NCI-H345 treated with DMSO at 0.1 percent for 48 hours (cell line): ENCODE measurements at regions not wholly inside any gene's neighbourhood (a gene's known extent, or its start where the extent isn't known, plus 50 kb on each side); places are given as distances from the start of the nearest gene placed in this dataset.
A peak's percentile ranks its signal among the peaks of the same experiment; 100 is the strongest.
"Not testable (repeated sequence)": the region's sequence is repeated elsewhere in the genome, so short reads cannot be mapped to it uniquely, and the experiment has no call there.

Source experiments
- DNase-seq: peaks from one replicate; lab custom pipeline; 2025; ENCODE audit not compliant: unreplicated experiment; lab: John Stamatoyannopoulos, UW

DNA sequence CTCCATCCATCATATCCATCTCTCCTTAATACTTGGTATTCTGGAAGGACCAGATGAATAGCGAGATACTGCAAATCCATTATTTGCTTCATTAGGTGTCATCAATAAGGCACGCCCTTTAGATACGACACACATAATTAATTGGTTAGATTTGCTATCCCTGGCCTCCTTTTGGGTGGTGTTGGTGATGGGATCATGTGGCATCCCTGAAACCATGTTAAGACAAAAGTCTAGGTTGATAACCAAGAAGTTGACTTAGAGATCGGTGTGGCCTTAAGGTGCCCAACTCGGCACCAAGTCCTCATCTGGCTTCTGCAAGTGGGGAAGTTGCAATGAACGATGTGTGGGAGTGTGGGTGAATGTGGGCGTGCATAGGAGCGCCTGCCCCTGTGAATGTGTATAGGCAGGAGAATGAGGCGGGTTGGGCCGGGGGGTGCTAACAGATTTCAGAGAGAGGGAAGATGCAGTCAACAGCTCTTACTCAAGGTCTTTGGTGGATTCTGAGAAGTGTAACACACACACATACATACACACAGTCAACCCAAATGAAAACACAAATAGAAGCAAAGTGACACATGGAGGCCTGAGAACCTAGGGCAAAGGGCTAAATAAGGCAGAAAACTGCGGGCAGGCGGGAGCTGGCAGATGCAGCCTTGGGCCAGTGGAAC lies 415.7 kb upstream of the ESRRG start:
- DNase-seq = no peak

DNA sequence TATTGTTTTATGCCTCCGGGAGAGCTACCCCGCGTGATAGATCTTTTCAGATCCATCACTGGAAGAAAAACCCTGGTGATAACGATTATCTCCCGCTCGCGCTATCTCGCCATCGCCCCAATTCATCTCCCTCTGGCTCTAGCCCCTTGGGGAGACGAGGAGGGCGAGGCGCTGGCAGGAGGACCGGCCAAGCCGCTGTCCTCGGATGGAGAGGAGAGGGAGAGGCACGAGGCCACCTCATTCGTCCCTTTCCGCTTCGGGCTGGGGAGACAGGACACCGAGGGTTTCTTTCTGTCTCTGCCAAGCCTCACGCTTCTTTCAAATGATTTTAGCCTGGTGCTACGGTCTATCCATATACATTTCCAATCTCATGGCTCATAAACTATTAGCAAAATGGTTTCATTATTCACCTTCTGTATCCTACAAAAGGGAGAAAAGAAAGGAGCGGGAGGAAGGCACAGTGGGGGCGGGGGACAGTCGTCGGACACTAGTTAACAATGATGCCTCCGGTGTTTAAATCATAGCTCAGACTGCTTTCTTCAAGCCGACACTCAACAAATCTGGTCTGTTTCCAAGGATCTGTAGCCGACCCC lies 415.0 kb upstream of the ESRRG start:
- DNase-seq = no peak

DNA sequence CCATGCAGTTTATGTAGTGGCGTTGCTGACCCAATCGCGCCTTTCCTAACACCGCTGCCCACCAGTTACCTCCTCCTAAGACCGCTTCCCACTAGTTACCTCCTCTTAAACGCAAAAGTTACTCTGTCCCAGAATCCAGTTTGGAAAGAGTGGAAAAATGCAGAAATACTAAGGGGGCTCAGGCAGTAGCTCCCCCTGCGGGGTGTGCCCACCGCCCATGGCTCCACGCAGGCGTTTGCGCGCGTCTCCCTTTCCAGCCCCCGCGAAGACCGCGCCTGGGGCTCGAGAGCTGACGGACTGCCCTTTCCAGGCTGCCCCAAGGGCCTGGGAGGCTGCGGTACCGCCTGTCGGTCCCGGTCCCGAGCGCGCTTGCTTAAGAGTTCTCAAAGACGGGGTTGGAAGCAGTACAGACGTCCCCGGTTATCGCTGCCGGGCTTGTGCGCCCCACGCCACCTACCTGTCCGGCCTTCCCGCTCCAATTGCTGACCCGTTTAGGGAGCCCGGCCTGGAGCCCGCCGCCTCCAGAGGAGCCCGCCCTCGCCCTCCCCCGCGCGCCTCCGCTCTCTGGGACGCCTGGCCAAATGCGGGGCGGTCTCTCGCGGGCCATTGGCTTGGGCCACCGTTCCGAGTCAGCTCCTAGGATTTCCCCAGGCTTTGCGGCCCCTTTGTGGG lies 414.1 kb upstream of the ESRRG start:
- no peak for DNase-seq

DNA sequence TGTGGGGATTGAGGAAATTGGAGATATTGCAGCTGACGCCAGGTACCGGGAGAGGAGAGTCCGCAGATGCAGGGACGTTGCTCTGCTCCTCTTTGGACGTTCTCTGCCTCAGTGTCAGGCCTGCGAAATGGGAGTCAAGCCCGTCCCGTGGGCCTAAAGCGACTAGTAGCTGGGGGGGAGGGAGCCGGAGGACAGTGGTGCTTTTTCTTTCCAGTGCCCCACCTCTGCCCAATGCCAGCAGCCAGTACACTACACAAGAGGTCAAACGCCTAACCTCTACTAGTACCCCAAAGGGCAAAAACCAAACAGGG lies 413.6 kb upstream of the ESRRG start:
- no peak for DNase-seq

DNA sequence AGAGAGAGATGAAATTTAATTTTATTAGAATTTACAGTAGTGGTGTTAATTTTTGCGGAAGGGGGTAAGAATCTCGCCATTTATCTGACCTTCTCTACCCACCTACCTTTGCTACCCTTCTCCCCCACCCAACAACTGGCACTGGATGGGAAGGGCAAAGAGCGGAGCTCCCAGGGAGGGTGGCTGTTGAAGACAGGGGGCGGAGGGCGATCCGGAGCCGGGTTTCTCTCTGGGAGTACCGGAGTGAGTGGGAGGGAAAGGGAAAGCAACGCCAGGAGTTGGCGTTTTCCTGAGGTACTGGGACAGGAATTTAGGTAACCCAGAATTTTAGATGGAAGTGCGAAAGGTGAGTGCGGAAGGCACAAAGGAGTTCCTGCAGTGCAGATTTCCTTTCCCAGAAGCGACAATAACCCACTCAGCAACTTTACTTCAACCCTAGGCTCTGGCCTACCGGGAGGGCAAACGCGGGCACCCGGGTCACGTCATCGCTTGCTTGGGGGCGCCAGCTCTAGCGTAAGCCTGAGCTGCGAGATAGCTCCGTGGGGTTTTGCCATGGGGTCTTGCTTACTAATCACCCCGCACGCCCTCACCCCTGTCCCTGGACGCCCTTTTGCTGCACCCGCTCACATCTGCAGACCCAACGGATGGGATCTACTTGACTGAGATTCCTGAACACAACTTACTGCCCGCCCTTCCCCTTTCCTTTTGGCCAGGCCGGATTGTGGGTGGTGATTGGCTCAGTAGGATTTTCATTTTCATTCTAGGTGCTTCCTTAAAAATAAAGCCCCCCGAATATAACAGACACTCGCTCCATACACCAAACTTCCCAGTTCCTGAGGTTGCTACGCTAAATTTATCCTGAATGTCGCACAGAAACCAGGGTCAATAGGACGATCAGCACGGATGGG lies 413.0 kb upstream of the ESRRG start:
- DNase-seq = no peak

DNA sequence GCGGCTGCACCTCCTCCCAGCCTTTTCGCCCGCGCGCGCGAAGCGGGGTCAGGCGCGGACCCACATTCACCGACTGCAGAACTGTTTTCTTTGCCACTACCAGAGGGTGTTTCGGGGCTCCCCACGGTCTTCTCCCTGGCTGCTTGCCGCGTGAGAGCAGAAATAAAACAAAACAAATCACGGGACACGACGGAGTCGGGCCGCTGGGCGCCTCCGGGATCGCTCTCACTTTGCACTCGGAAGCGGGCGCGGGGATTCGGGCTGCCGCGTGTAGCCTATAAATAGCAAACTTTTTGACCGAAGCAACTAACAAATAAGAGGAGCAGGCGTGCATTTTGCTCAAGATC lies 412.3 kb upstream of the ESRRG start:
- no peak for DNase-seq

DNA sequence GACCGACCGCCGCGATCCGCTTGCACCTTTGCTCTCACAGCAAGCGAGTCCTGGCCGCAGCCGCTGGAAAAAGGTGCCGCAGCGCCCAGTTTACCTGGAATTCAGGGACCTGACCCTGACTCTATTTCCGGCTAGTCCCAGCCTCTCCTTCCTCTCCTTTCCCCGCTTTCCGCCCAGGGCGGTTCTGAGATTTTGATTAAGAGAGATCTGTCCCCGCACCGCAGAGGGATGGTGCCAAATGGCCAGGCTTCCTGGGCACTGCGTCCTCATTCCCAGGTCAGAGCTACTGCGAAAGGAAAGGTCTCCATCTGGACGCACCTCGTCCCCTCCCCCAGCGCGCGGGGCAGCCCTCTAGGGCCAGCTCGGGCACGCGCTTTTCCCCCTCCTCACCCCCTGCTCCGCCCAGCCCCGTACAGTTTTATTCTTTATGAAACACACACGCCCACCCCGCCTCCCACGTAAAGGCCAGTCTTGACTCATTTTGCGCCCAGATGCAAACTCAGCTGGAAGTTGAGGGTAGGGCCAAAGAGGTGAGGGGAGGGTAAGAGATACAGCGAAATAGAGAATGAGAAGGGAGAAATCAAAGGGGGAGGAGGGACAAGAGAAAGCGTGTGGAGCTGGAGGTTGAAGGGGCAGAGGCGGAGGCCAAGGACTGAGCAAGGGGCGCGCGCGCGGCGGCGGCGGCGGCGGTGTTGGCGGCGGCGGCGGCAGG lies 411.8 kb upstream of the ESRRG start:
- DNase-seq = peak; percentile 9

DNA sequence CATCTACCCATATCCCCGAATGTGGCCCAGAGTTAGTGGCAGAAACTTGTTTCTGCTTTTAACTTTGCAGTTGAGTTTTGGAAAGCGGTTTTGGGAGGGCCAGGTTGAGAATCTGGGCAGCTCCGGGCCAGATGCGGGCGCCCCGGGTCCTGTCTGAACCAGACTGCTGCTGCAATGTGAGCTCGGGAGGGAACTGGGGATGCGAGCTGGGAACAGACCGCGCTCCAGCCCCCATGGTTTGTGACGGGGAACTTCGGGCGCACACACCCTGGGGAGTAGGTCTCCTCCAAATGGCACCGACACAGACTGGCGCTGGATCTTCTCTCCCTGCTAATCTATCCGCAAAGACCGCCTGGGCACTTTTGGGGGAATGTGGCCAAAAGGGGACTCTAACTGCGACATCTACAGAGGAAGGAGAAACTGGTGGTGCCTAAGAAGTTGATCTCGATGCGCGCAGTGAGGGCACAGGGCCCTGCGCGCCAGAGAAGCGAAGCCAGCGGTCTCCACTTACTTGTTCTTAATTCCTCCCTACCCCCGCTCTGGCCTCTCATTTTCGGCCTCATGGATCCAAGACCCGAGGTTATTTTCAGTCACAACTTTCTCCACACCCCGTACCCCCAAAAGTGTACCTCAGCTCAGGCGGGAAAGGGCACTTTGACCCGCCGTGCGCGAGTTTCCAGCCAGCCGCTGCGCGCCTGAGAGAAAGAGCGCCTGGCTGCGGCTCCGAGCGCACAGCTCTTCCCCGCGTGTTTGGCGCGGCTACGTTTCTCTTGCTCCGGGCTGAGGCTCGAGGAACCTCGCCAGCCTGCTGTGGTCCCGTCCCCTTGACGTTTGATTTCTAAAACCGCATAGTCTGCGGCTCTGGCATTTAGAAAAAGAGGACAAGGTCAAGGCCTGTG lies 411.0 kb upstream of the ESRRG start:
- DNase-seq = no peak

DNA sequence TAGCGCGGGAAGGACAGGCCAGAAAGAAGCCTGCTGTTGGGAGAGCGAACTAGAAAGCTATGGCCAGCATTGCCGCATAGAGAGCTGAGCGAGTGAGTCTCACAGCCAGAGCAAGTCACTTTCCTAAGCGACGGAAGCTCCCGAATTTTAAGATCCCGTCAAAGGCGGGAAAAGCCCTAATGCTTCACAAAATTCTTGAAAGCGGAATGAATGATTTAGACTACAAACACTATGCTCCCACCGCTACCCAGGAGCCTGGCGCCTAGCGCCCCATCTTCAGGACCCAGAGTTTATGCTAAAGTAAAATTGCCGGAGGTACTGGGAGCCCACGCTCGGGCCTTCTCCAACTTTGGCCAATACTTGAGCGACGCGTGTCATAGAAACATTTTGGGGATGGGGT lies 409.9 kb upstream of the ESRRG start:
- DNase-seq = no peak

DNA sequence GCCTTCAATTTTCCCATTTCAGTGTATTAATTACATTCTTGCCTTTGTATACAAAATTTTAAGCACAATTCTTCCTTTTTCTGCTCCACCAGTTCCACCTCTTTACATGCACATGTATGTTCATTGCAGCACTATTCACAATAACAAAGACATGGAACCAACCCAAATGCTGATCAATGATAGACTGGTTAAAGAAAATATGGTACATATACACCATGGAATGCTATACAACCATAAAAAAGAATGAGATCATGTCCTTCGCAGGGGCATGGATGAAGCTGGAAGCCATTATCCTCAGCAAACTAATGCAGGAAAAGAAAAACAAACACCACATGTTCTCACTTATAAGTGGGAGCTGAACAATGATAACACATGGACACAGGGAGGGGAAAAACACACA lies 400.1 kb upstream of the ESRRG start:
- not testable (repeated sequence) for DNase-seq

DNA sequence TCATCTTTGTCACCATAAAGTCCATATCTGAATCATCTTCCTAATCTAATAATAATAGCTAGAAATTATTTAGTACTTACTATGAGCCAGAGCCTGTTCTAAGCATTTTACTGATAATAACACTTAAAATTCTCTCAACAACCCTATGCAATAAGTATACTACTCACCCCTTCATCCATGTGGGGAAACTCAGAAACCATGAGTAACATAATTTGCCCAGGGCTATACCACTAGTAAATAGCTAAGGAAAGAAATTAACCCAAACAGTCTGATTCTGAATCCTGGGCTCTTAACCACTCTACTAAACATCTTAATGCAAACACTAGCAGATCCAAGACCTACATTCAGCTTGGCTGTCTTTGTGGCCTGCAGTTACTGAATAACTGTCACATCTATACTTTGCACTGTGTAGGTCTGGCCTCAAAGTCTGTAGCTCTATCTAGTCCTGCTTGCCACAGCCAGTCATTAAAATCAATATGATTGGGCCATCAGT lies 394.8 kb upstream of the ESRRG start:
- no peak for DNase-seq

DNA sequence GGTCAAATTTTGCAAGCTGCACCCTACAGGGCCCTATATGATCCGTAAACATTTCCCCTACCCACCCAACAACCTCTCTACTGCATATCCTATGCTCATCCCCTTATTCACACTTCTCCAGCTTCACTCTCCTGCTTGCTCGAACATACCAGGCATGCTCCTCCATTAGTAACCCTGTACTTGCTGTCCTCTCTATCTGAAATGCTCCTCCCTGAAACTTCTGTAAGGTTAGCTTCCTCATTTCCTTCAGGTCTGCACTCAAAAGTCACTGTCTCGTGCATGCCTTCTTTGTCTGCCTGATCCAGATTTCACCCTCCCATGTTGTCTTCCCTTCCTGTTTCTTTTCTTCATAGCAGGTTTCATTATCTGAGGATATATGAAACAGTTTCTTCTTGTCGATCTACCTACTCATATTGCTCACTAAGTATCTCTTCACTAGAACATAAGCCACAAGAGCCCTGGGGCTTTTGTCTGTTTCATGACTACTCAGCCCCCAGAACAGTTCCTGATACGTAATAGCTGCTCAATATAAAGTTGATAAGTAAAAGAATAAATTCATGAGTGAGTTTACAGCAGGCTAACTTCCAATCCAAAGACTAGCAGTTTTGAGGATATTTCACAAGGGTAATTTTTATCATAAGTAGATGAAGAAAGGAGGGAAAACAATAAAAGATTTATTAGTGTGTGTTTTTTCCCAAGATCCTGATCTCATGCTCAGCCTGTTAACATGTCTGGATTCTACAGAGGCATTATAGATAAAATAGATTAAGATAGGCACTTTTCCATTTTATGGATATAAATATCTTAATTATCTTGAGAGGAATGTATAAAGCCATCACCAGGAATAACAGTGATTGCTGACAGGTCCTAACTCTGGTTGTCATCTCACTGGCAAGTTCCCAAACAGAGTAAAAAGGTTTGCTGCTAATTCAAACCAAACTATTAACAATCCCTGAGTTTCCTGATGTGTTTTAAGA lies 392.5 kb upstream of the ESRRG start:
- no peak for DNase-seq

DNA sequence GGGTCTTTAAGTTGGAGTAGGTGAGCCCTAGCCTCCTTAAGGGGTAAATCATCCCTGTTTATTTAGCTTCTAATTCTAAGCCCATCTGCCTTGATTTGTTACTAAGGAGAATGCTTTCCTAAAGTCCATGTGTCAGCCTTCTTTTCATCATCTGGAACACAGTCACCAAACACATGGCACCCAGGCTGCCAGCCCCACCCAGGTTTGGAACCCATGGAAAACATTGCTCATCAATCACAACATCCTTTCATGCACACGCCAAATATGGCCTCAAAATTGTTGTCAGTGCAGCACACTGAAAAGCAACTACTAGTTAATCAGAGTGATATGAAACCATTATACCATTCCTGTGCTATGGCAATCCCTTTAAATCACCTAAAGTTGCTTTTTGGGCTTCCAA lies 386.7 kb upstream of the ESRRG start:
- DNase-seq = no peak

DNA sequence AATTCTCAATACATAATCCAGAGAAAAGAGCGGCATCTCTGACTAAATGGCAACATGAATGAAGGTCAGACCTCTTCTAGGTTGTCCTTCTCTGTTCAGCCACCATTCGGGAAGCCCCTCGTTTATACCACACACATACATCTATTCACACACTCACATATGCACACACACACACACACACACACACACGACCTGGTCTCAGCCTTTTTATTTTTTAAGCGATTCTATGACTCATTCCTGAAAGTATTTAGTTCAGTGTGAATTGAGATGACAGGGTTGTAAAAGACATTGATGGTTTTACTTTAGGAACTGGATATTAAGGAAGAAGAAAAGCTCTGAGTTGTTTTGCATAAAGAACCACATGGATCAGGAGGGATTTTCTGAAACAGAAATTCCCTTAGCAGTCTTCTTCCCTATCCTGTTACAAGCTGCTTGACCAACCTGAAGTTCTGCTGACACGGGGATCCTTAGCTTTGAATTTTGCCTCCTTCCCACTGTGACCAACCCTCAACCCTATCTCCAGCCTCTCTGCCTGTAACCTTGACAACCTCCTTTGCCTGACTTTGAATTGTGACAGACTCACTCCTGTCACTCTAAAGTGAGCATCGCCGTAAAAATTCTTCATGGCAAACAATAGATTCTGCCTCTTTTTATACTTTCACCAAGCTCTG lies 383.1 kb upstream of the ESRRG start:
- DNase-seq = no peak

DNA sequence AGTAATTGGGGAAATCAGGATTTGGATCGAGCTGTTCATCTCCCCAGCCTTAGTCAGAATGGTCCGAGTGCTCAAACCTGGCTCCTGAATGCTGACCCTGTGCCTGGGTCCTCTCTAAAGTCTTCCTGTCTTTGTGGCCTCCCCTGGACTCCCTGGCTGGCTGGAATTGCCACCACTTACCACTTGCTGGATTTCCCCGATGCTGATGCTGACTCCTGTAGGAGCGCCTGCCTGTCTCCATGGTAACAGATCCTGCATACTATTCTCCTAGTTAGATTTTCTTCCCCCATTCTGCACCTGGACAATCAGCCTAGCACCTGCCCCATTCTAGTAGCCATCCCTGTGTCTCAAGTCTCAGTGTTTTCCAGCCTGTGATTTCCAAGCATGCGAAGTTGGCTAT lies 382.2 kb upstream of the ESRRG start:
- no peak for DNase-seq

DNA sequence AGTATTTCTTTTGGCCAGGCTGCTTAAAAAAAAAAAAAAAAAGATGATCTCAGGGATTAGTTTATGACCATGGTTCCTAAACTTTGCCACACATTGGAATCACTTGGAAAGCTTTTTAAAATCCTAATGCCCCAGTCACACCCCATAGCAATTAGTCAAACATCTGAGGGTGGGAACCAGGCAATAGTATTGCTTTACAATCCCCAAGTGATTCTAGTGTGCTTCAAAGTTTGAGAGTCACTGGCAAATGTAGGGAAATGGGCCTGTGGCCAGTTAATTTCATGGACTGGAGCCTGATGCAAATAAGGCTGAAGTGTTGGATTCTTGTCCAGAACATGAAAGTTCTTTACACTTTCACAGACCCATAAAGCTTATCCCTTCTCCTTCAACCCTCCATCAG lies 374.6 kb upstream of the ESRRG start:
- no peak for DNase-seq

DNA sequence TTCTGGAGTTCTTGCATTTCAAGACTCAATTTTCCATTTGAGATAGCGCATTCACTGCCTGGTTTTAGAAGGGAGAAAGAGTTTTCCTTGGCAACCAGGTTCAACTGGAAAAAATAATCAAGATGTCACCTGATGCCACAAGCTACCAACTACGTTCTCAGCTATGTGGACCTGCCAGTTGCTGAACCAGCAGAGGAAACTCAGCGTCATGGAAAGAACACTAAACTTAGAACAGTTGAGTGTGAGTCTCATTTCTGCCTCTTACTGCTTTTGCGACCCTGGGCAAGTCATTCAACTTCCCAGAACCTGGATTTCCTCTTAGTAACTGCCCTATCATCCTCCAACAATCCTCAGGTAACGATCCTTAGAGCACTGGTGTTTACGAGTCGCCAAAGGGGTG lies 373.0 kb upstream of the ESRRG start:
- no peak for DNase-seq

DNA sequence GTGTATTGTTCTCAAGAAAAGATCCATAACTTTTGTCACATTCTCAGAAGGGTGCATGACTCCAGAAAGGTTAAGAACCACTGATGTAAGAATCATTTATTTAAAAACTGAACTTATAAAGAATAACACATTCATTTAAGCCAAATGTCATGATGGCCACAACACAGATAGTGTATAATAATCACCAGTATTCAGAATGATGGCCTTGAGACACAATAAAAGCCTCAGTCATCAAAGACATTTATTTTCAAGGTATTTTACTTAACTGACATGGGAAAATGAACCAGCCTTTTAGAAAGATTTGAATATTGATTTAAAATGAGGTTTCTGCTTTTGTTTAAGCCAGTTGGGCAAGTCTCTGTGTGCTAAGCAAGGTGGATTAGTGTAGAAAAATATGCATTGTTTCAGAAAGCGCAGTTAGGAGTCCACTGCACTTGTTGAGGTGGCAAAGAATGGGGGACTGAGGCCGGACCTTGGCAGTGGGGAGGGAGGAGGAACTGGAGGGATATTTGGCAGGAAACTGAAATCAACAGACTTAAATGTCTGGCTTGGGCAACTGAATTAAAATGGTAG lies 371.9 kb upstream of the ESRRG start:
- DNase-seq = no peak
